ENCODE measurements at regions not wholly inside any gene's neighbourhood (a gene's known extent, or its start where the extent isn't known, plus 50 kb on each side); places are given as distances from the start of the nearest gene placed in this dataset.
"Not testable (repeated sequence)": the region's sequence is repeated elsewhere in the genome, so short reads cannot be mapped to it uniquely, and the experiment has no call there.

GRCh38 chr10:38209332-38209731 lies 115.2 kb downstream of the ZNF37A start:
- no peak for DNase-seq (ENCODE audit: low read depth)

- DNase-seq (ENCODE audit: low read depth): not testable (repeated sequence)
These were observed 115.6 kb downstream of the ZNF37A start for GRCh38 chr10:38209748-38210147.

GRCh38 chr10:38212460-38212859 lies 118.3 kb downstream of the ZNF37A start:
- no peak for DNase-seq (ENCODE audit: low read depth)

- DNase-seq (ENCODE audit: low read depth): no peak
These were observed 132.2 kb downstream of the ZNF37A start for GRCh38 chr10:38226385-38226784.

GRCh38 chr10:38228394-38228793 lies 134.3 kb downstream of the ZNF37A start:
- DNase-seq (ENCODE audit: low read depth): no peak

- DNase-seq (ENCODE audit: low read depth): not testable (repeated sequence)
These were observed 144.3 kb downstream of the ZNF37A start for GRCh38 chr10:38238479-38238878.

GRCh38 chr10:38242061-38242649 lies 148.0 kb downstream of the ZNF37A start:
- not testable (repeated sequence) for DNase-seq (ENCODE audit: low read depth)

GRCh38 chr10:38248113-38248512 lies 154.0 kb downstream of the ZNF37A start:
- DNase-seq (ENCODE audit: low read depth): not testable (repeated sequence)

- DNase-seq (ENCODE audit: low read depth): not testable (repeated sequence)
These were observed 158.4 kb downstream of the ZNF37A start for GRCh38 chr10:38252551-38252950.

- not testable (repeated sequence) for DNase-seq (ENCODE audit: low read depth)
These were observed 173.4 kb downstream of the ZNF37A start for GRCh38 chr10:38267555-38267954.

GRCh38 chr10:38271031-38271430 lies 176.9 kb downstream of the ZNF37A start:
- not testable (repeated sequence) for DNase-seq (ENCODE audit: low read depth)

- DNase-seq (ENCODE audit: low read depth): not testable (repeated sequence)
These were observed 180.7 kb downstream of the ZNF37A start for GRCh38 chr10:38274879-38275278.

GRCh38 chr10:38292560-38292959 lies 198.4 kb downstream of the ZNF37A start:
- DNase-seq (ENCODE audit: low read depth): not testable (repeated sequence)

- DNase-seq (ENCODE audit: low read depth): not testable (repeated sequence)
These were observed 216.0 kb downstream of the ZNF37A start for GRCh38 chr10:38310111-38310510.

GRCh38 chr10:38315090-38315805 lies 221.1 kb downstream of the ZNF37A start:
- not testable (repeated sequence) for DNase-seq (ENCODE audit: low read depth)

- DNase-seq (ENCODE audit: low read depth): not testable (repeated sequence)
These were observed 227.3 kb downstream of the ZNF37A start for GRCh38 chr10:38321393-38321792.

- DNase-seq (ENCODE audit: low read depth): not testable (repeated sequence)
These were observed 236.2 kb downstream of the ZNF37A start for GRCh38 chr10:38330306-38330705.

- DNase-seq (ENCODE audit: low read depth): not testable (repeated sequence)
These were observed 237.0 kb downstream of the ZNF37A start for GRCh38 chr10:38331106-38331505.

GRCh38 chr10:38333699-38334098 lies 239.6 kb downstream of the ZNF37A start:
- DNase-seq (ENCODE audit: low read depth): not testable (repeated sequence)

- DNase-seq (ENCODE audit: low read depth): not testable (repeated sequence)
These were observed 256.5 kb downstream of the ZNF37A start for GRCh38 chr10:38350645-38351044.

GRCh38 chr10:38354410-38354809 lies 260.3 kb downstream of the ZNF37A start:
- not testable (repeated sequence) for DNase-seq (ENCODE audit: low read depth)

- peak; percentile 63 for DNase-seq (ENCODE audit: low read depth)
These were observed 261.9 kb downstream of the ZNF37A start for GRCh38 chr10:38355911-38356526.

GRCh38 chr10:38356527-38356926 lies 262.4 kb downstream of the ZNF37A start:
- not testable (repeated sequence) for DNase-seq (ENCODE audit: low read depth)
